Hepatocyte (in vitro differentiated cells): ENCODE measurements at regions not wholly inside any gene's neighbourhood (a gene's known extent, or its start where the extent isn't known, plus 50 kb on each side); places are given as distances from the start of the nearest gene placed in this dataset.
"Not testable (repeated sequence)": the region's sequence is repeated elsewhere in the genome, so short reads cannot be mapped to it uniquely, and the experiment has no call there.

Experiments used
- DNase-seq: peaks from one replicate; pipeline ENCODE4 v3.0.0-alpha.2; 2016; ENCODE audit warnings: low spot score
- H2AFZ ChIP-seq: fragments of 200-600 bp; sonication (generic); 2 replicates; pipeline ENCODE4 v1.6.0; 2016; ENCODE audit warnings: antibody characterized with exemption, mild to moderate bottlenecking
- H3K27ac ChIP-seq: fragments of 200-600 bp; sonication (generic); 2 replicates; pipeline ENCODE4 v1.5.1; 2016; ENCODE audit warnings: mild to moderate bottlenecking
- H3K27me3 ChIP-seq: fragments of 200-600 bp; sonication (generic); 2 replicates; pipeline ENCODE4 v1.6.1; 2016
- H3K36me3 ChIP-seq: fragments of 200-600 bp; sonication (generic); replicated peaks from 2 replicates; pipeline ENCODE4 v1.5.1; 2016; ENCODE audit warnings: low read depth; ENCODE audit not compliant: insufficient read depth
- H3K4me1 ChIP-seq: fragments of 200-600 bp; sonication (generic); 2 replicates; pipeline ENCODE4 v1.5.1; 2016; ENCODE audit warnings: mild to moderate bottlenecking, moderate library complexity; ENCODE audit not compliant: insufficient read depth
- H3K4me2 ChIP-seq: fragments of 200-600 bp; sonication (generic); 2 replicates; pipeline ENCODE4 v1.6.0; 2016
- H3K4me3 ChIP-seq: fragments of 200-600 bp; sonication (generic); 2 replicates; pipeline ENCODE4 v1.5.1; 2016; ENCODE audit warnings: mild to moderate bottlenecking
- H3K79me2 ChIP-seq: fragments of 200-600 bp; sonication (generic); 2 replicates; pipeline ENCODE4 v1.6.0; 2017; ENCODE audit warnings: mild to moderate bottlenecking
- H3K9me2 ChIP-seq: fragments of 200-600 bp; sonication (generic); replicated peaks from 2 replicates; pipeline ENCODE4 v1.6.0; 2017; ENCODE audit warnings: mild to moderate bottlenecking; ENCODE audit not compliant: insufficient read depth
- H3K9me3 ChIP-seq: fragments of 200-600 bp; sonication (generic); 2 replicates; pipeline ENCODE4 v1.5.1; 2016; ENCODE audit warnings: low read depth, mild to moderate bottlenecking
- H4K20me1 ChIP-seq: fragments of 200-600 bp; sonication (generic); 2 replicates; pipeline ENCODE4 v1.6.0; 2016; ENCODE audit warnings: mild to moderate bottlenecking; ENCODE audit not compliant: insufficient read depth, poor library complexity, severe bottlenecking
- EZH2 ChIP-seq: fragments of 200-600 bp; sonication (generic); IDR thresholded peaks from 2 replicates; pipeline ENCODE4 v1.6.1; 2016; ENCODE audit warnings: antibody characterized with exemption, mild to moderate bottlenecking, borderline replicate concordance
- EZH2phosphoT487 ChIP-seq: fragments of 200-600 bp; sonication (generic); IDR thresholded peaks from one replicate; pipeline ENCODE4 v1.6.1; 2018; ENCODE audit warnings: antibody characterized with exemption, mild to moderate bottlenecking, low read depth, moderate library complexity; ENCODE audit not compliant: unreplicated experiment, severe bottlenecking
- WGBS: methylation state at CpG from one replicate; pipeline ENCODE4 v1.1.6; 2016; ENCODE audit warnings: low lambda C conversion rate; ENCODE audit errors: missing lambda C conversion rate; 5-methylcytosine and 5-hydroxymethylcytosine counted together
- TF ChIP-seq, protein P1 (sequence below): fragments of 200-600 bp; sonication (generic); IDR thresholded peaks from 2 replicates; pipeline ENCODE4 v1.5.1; 2016; ENCODE audit warnings: antibody characterized with exemption, mild to moderate bottlenecking; ENCODE audit not compliant: poor library complexity

DNA sequence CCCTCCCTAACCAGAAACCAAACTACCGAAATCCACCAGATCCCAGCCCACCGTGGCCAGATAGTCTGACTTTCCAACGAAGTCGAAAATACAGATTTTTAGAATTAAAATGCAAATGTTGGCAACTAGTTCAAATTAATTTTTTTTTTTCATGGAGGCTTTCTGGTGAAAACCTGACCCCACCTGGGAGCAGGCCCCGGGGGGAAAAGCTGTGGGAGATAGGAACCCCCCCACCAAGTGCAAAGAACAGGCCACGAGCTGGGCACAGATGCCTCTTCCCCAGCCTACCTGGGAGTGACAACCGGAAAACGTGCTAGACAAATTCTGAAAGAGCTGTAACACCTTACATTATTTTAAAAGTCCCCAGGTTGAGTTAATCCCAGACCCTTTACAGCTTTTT is 333.8 kb downstream of the PREX1 start:
- no peaks in the 10 kb centered on the region for H4K20me1 ChIP-seq
- no peaks in the 10 kb centered on the region for H3K9me3 ChIP-seq
- 77% methylated on average over 8 of the region's 8 CpGs for WGBS
- no peaks in the 10 kb centered on the region for H3K9me2 ChIP-seq
- no peak overlapping the region for H3K4me3 ChIP-seq
- no peak overlapping the region for H3K27ac ChIP-seq
- TF ChIP-seq EZH2phosphoT487 (no peak), EZH2 (no peak)
- TF ChIP-seq, protein P1, sequence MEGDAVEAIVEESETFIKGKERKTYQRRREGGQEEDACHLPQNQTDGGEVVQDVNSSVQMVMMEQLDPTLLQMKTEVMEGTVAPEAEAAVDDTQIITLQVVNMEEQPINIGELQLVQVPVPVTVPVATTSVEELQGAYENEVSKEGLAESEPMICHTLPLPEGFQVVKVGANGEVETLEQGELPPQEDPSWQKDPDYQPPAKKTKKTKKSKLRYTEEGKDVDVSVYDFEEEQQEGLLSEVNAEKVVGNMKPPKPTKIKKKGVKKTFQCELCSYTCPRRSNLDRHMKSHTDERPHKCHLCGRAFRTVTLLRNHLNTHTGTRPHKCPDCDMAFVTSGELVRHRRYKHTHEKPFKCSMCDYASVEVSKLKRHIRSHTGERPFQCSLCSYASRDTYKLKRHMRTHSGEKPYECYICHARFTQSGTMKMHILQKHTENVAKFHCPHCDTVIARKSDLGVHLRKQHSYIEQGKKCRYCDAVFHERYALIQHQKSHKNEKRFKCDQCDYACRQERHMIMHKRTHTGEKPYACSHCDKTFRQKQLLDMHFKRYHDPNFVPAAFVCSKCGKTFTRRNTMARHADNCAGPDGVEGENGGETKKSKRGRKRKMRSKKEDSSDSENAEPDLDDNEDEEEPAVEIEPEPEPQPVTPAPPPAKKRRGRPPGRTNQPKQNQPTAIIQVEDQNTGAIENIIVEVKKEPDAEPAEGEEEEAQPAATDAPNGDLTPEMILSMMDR, result no peak
- DNase-seq, result no peak
- no peak overlapping the region for H3K4me2 ChIP-seq
- no peaks in the 10 kb centered on the region for H3K4me1 ChIP-seq
- no peak overlapping the region for H2AFZ ChIP-seq
- H3K36me3 ChIP-seq, result no peaks in the 10 kb centered on the region
- H3K79me2 ChIP-seq, result no peaks in the 10 kb centered on the region
- no peaks in the 10 kb centered on the region for H3K27me3 ChIP-seq

DNA sequence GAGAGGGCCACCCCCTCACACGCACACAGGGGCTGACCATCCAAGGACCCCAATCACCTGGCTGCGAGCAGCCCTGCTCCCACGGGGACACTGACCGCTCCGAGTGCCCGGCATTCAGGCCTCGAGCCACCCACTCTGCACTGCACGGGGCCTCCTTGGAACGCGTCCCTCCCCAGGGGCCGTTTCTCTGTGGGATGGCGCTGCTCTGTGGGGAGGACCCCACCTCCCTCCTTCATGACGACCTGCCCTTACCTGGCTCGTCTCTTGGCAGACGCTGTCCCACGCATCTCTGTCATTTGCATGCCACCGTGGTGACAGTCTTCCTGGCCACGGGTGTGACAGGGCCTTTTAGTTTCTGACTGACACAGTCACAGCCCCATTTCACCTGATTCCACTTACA is 334.5 kb downstream of the PREX1 start:
- 91% methylated on average over 16 of the region's 18 CpGs for WGBS

DNA sequence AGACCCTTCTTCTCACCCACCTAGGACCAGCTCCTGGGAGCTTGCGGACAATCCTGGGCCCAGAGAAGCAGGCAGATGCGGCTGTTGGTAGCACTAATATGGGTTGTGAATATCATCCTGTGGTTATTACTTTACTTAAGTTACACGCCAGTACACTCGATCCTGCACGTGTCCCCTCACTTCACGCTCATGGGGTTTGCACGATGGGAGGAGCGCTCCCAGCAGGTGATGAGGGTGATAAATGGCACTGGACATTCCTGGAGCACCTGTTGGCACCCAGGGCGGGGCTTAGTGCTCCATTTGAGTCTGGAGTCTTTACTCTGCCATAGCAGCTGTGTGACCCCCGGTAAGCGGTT is 335.1 kb downstream of the PREX1 start:
- H3K79me2 ChIP-seq, result no peaks in the 10 kb centered on the region
- H3K4me1 ChIP-seq, result no peaks in the 10 kb centered on the region
- no peak for DNase-seq
- H3K27me3 ChIP-seq, result no peaks in the 10 kb centered on the region
- TF ChIP-seq EZH2phosphoT487 (no peak), EZH2 (no peak)
- TF ChIP-seq, protein P1, result no peak
- WGBS, result 91% methylated on average over 11 of the region's 11 CpGs
- H3K36me3 ChIP-seq, result no peaks in the 10 kb centered on the region
- no peak overlapping the region for H2AFZ ChIP-seq
- H3K9me2 ChIP-seq, result no peaks in the 10 kb centered on the region
- no peak overlapping the region for H3K4me2 ChIP-seq
- no peaks in the 10 kb centered on the region for H3K9me3 ChIP-seq
- no peaks in the 10 kb centered on the region for H4K20me1 ChIP-seq
- H3K27ac ChIP-seq, result no peak overlapping the region
- H3K4me3 ChIP-seq, result no peak overlapping the region

More for the DNA sequence above, 334.5 kb downstream of the PREX1 start:
- H3K79me2 ChIP-seq, H4K20me1 ChIP-seq, H3K9me2 ChIP-seq, H3K4me1 ChIP-seq, H3K27me3 ChIP-seq, H3K4me3 ChIP-seq, H3K27ac ChIP-seq, H3K9me3 ChIP-seq, H2AFZ ChIP-seq, H3K36me3 ChIP-seq, H3K4me2 ChIP-seq, DNase-seq: not testable (repeated sequence)

DNA sequence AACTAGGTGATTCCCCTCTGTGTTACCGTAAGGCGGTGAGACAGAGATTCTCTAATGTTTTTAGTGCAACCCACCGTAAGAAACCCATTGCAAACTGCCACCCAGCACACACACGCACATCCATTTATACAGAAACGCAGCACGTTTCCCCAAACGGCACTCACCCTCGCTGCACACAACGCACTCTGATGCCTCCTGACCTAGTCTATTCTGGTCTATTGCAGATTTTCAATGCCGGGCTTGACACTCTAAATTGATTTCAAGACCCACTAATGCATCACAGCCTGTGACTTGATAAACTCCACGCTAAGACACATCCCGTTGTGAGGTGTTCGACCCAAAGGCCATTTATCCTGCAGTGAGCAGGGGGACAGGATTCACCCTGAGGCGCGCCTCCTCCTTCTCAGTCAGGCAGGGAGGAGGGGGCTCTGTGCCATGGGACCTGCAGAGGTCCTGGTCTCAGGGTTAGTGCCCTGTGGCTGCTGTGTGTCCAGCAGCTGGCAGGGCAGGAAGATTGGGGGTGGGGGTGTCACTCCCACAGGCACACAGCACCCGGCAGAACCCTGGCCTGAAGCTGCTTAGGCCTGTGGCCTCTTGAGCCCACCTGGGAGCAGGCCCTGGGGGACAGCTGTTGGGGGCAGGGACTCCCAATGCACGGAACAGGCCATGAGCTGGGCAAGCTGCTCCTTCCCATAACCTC is 335.6 kb downstream of the PREX1 start:
- Histone ChIP-seq H3K27me3 (no peaks in the 10 kb centered on the region), H3K4me3 (no peak overlapping the region)

More for the DNA sequence above, 335.6 kb downstream of the PREX1 start:
- Histone ChIP-seq H3K9me2 (no peaks in the 10 kb centered on the region), H4K20me1 (no peaks in the 10 kb centered on the region), H3K4me2 (no peak overlapping the region), H3K36me3 (no peaks in the 10 kb centered on the region), H3K27ac (no peak overlapping the region), H3K79me2 (no peaks in the 10 kb centered on the region), H3K4me1 (no peaks in the 10 kb centered on the region), H3K9me3 (no peaks in the 10 kb centered on the region), H2AFZ (no peak overlapping the region)
- no peak for TF ChIP-seq EZH2
- TF ChIP-seq, protein P1, result no peak
- no peak for TF ChIP-seq EZH2phosphoT487
- 88% methylated on average over 17 of the region's 17 CpGs for whole genome bisulfite sequencing
- no peak for DNase-seq
